ENCODE measurements at regions not wholly inside any gene's neighbourhood (a gene's known extent, or its start where the extent isn't known, plus 50 kb on each side); places are given as distances from the start of the nearest gene placed in this dataset.
A peak's percentile ranks its signal among the peaks of the same experiment; 100 is the strongest.

- no peak for DNase-seq
Observed at GRCh38 chr2:71748227-71748626, 294.9 kb downstream of the DYSF start.

GRCh38 chr2:71747559-71747958 is 294.2 kb downstream of the DYSF start:
- no peak for DNase-seq

GRCh38 chr2:71746946-71747501 is 293.7 kb downstream of the DYSF start:
- DNase-seq, result no peak

DNA sequence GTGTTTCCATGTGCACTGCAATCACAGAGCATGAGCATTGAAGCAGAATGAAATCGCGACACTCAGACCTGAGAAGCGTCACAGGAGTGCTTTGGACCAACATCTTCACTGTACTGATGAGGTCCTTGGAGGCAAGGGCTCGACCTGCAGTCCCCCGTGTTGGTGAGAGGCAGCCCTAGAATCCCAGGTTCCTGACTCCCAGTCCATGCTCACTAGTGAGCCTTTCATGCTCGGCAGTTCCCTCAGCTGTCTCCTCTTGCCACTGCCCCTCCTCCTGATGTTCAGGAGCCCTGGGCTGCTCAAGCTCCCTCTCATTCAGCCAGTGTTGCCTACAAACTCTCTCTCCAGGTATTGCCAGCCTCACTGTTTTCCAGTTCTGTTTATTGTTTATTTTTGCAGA is 291.4 kb downstream of the DYSF start:
- DNase-seq, result no peak

- no peak for DNase-seq
Observed at GRCh38 chr2:71743995-71744675, 290.8 kb downstream of the DYSF start.

GRCh38 chr2:71742953-71743601 is 289.7 kb downstream of the DYSF start:
- DNase-seq, result peak; percentile 99

GRCh38 chr2:71736986-71737385 is 283.6 kb downstream of the DYSF start:
- DNase-seq, result no peak

DNA sequence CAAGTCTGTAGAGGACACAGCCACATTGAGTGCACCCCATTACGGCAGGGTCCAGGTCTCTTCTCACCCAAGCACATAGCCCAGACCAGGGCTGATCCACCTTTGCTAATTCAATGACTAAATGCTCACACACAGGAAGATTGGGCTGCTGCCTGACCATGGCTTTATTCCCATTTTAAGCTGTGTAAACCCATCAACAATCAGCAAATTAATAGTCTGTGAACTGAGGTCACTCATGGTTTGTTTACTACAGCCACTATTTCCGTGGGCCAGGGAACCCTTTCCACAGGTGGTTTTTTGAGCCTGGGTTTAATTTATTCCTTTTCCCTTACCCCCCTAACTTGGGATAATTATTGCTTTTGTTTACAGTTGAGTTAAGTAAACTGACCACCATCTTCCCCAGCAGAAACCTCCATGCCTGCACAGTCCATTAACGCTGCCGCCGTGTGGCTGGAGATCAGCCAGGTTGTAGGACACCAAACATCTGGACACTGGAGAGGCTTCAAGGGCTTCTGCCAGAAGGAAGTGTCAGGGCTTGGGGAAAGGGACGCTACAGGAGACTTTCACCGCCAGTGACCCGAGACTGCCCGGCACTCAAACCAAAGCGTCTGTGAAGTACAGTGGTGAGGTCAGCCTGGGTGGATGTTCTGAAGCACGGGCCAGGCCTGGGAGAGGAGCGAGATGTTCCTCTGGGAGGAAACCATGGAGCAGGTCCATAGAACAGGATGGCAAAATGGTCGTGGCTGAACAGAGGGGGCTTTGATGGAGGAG is 282.9 kb downstream of the DYSF start:
- no peak for DNase-seq
